HG03575 (cell line): ENCODE measurements at regions not wholly inside any gene's neighbourhood (a gene's known extent, or its start where the extent isn't known, plus 50 kb on each side); places are given as distances from the start of the nearest gene placed in this dataset.

Source experiments
- ATAC-seq: cut with Tn5 transposase; IDR thresholded peaks from one replicate; pipeline ENCODE4 v1.9.1; 2021; ENCODE audit not compliant: unreplicated experiment, insufficient number of reproducible peaks, low FRiP score; ENCODE audit errors: extremely low read depth

DNA sequence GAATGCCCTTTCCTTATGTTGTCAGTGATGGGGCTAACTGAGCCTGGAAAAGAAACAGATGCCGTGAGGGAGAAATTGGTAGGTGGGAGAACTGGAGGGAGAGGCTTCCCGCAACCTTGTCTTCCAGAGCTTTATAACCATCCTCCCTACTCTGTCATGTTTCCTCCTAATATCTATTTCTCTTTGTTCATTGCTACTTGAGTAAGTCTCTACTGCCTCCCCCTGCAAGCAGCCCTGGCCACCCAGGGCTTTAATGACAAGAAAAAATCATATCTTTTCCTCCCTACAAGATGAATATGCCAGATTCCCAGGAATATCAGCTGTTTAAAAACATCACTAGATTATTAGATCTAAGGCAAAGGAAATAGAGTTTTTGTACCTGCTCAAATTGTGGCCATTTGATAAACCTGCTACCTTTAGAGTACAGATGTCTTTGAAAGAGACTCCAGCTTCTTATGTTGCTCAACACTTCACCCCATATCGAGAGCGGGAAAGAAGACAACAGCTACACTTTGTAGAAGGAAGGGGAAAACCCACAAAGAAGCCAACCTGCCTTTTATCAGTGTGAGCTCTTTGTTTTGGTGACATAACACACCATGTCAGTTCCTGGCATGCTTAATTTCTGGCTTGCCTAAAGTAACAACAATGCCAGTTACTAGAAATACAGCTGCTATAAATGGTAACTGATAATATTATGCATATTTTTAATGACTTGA, 186.6 kb upstream of the LEF1 start:
- ATAC-seq = no peak

DNA sequence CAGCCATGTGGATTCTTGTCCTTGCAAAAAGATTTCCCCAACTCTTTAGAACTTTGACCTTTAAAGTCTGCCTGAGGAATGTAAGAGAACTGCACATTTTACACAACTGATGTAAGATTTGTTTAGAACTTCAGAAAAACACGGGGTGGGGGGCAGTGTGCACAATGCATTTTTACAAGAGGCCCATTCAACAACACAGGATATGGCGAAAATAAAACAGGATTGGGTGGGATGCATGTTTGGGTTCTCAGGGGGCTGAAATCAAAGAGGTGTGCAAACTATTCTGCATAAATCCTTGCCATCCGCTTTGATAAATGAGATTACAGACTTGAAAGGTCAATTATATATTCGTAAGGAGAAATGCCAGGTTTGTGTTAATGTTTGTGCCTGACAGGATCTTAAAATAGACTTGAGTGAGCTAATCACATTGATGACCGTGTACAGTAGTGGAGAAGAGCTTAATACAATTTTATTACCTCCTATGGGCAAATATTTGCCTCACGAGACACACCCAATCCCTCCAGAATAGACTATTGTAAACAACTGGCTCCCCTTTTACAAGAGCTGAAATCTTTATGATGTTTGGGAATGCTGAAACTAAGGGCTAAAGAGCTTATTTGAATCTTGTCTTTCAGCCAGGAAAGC, 184.1 kb upstream of the LEF1 start:
- ATAC-seq = no peak

DNA sequence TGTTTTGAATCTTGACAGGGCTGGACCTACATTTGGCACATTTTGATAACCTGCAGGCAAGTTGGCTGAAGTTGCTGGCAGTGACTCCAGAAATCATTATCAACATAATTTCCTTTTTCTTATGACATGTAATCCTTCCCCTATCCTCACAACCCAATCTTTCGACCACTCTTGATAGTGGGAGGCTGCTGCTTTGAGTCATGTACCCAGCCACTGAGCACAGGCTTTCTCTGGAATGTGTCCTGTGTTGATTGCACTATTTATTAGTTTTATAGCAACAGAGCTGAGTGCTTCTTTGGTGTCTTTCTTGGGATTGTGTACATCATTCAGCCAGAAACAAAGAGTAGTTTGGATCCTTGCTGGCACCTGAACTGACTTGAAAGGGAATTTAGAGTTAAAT, 183.1 kb upstream of the LEF1 start:
- ATAC-seq = no peak

DNA sequence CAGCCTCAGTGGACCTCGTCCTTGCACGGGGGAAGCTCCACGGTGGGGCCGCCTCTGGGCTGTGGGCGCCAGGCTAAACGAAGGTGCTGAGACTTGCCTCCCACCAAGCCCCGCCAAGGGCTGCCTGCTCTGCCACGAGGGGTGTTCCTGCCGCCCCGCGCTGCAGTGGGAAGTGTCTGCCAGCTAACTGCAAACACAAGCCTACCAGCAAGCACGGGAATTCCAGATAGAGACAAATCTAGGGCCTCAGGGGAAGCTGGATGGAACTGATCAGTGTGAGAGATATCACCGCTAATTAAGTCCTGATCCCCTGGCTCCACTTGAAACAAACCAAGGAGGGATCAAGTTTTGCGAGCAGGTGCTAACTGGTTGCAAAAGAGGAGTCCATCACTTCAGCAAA, 181.6 kb upstream of the LEF1 start:
- no peak for ATAC-seq

DNA sequence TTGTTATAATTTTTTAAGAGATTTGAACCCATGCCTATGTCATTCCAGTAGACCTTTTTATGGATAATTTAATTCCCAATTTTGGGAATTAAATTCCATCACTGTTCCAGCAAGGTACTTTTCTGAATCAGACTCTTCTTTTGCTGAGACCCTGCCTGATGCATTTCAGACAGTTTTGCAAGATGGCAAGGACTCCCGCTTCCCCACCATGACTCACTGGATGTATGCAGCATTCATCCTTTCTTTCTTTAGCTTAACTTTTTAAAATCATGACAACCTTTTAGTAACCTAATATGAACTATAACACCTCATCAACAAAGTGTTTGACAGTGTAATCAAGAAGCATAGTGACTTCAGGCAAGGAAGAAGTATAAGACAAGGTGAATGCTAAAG, 178.1 kb upstream of the LEF1 start:
- ATAC-seq = no peak

DNA sequence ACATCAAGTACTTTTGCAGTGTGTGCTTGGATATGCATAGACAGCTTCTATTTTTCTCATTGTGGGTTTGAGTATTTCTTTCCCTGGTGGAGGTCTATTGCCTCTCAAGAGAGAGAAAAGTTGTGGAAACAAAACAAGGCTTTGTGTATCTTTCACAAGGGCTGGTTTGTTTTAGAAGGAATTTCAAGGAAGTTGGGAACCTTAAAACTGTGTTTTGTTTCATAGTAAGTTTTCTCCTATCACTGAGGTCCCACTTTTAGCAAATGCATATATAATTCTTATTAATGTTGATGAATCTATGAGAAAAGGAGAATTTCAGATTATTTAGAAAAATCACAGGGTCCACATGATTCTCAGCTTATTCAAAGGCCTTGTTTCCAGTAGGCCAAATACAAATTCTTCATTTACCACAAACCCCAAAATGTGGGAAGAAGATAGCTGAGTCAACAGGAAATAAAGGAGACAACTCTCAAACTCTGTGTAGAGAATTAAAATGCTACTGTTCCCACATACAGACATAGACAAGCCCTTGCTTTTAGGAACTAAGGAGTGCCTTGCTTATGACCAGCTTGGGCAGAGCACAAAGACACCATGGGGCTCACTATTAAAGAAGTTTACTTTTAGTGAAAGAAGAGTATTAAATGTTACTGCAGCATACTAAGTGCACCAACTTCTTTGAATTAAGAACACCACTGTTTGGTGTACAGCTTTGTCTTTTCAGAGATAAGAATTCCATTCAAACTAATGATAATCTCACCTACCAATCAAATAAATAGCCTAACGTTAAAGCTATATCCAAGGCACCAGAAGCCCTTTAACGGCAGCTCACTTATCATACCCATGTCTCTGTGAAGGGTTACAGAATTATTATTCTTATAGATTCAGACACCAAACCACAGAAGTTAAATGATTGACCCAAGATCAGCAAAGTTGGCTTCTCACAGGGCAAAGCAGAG, 177.4 kb upstream of the LEF1 start:
- no peak for ATAC-seq

DNA sequence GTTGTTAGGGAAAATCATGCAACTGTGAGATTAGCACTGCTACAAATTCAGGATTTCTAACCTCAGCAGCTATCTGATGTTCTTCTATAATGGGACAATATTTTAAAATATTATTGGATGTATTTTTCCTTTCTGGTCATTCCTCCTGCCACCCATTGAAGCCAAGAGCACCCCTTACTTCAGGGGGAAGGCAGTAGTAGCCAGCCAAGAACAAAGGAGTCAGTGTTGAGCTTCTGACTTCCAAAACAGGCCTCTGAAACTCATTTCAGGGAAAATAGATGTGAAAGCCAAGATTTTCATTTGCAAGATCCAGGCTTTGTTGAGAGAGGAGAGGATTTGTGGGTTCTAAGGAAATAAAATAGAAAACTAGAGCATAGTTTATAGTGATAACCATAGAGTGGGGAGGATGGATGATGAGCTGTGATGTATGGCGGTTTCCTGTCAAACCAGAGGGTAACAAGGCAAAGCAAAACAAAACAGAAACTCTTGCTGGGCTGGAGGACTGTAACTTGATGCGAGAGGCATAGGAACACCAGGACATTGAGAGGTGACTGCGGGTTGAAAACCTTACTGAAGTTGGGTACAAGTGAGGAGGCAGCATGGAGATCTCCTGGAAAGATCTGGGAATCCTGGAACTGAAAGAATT, 173.7 kb upstream of the LEF1 start:
- no peak for ATAC-seq

DNA sequence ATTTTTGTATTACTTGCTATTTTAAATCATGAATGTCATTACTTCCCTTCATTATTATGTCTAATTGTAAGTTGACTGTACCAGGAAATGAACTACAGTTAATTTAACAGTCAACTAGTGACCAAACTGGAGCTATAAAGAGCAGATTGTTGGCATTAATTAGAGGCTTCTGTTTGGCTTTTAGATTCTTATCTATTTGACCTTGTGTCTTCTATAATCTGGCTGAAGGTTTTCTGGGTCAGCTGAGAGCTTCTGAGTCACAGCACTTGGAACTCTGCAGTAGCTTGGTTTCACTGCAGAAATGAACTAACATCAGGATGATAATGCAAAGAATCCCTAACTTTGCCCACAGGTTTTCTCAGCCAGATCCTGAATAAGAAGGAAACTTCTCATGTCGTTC, 169.2 kb upstream of the LEF1 start:
- ATAC-seq = no peak

DNA sequence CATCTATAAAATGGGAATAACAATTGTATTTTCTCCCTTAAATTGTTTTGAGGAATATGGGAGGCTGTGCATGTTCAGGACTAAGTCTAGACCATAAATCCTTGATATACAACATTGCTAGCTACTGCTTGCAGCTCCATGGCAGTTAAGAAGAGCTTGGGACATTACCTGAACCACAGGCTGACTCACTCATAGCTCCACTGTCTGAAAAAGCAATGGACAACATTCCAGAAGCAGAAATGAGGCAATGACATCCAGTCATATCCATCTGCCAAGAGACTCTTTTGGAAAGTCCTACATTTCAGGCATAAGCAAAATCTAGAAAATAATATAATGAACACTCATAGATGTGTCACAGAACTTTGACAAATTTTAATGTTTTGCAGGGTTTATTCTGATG, 167.3 kb upstream of the LEF1 start:
- no peak for ATAC-seq

DNA sequence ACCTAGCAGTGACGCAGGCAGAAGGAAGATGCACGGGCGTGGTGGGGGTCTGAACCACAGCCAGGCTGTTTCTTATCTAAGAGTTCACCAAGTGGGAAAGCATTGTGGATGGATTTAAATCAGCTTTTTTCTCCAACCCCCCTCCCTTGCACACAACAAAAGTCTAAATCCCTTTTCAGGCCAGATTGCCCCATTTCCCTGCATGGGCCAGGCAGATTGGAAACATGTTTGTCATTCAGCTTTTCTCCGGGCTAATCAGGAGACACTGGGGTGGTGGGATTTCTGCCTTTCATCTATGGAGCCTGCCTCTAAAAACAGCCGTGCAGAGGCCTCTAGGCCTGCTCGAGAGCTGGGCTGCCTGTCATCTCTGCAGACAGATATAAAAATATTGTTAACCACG, 166.3 kb upstream of the LEF1 start:
- ATAC-seq = no peak

DNA sequence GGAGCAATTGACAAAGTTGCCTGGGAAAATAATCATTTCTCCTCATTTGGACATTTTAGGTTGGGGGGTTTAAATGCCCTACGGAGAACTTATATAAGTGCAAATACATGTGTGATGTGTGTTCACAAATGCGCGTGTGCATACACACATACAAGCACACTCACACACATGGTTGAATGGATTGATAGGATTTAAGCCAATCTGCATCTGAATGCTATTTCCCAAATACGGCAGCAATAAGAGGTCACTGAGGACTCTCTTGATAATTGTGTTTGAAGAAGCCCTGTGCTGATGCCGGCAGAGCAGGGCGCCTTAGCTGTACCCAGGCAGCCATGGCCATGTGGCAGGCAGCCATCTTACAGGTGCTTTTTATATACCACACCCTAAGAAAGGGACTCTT, 165.3 kb upstream of the LEF1 start:
- no peak for ATAC-seq

DNA sequence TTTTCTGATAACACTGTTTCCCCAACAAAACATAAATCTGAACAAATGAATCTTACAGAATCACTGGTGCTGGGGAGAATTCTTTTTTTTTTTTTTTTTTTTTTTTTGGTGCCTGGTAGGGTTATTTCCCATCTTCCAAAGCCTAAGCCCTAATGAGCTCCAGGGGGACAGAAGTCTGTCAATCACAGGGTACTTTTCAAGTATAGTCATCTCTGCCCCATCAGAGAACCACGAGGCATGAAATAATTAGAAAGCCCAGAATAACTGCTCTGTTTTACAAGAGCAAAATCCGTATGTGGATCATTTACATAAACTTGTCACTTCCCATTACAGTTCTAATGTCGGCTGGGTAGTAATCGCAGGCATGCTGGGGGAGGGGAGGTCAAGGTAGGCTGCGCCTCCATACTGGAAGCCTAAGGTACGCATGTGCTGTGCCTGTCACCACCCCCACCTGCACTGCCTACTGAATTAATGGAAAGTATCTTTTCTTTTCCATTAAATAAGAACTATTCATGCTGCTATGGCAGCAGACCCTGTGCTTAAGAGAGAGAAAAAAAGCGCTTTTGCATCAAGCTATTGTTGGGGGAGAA, 164.7 kb upstream of the LEF1 start:
- ATAC-seq = no peak

DNA sequence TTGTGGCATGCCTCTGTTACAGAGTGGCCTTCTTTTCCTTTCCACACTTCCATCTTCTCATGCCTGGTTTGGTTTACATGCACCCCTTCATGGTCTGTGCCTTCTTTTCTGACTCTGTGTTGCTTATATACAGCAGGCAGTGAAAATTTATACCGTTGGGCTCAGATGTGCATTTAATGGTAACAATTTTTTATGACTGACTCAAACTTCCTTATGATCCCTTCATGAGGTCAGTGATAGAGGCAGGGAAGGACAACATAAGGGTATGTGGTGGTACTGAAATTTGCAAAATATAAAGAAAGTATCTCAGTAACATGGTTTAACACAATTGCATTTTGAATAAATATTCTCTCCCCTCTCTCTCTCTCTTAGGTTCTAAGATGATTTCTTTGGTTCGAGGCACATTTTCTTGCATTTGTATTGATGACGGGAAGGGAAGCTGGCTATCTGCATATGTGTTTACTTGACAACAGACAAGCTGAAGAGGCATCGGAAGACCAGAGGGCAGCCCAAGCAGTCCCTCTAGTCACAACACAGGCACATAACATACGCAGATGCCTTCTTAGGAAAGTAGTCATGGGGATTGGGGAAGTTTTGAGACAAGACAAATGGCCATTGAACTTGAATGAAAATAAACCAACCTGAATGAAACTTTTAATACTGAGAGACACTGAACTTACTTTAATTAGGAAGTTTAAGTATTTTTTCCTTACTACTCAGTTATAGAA, 163.3 kb upstream of the LEF1 start:
- ATAC-seq = no peak

DNA sequence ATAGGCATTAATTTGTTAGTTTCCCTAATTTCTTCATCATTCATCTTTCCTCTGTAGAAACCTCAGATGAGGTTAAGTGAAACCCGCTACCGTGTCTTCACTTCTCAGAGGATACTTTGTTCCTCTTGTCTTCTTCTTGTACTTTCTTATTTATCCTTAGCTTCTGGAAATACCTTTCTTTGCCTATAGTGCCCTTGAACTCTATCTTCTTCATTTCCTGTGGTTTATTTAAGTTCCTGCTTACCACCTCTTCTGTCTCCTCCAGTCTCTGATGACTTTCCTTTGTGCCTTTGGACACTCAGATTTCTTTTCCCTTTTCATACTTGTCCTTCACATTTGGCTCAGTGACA, 159.6 kb upstream of the LEF1 start:
- no peak for ATAC-seq

DNA sequence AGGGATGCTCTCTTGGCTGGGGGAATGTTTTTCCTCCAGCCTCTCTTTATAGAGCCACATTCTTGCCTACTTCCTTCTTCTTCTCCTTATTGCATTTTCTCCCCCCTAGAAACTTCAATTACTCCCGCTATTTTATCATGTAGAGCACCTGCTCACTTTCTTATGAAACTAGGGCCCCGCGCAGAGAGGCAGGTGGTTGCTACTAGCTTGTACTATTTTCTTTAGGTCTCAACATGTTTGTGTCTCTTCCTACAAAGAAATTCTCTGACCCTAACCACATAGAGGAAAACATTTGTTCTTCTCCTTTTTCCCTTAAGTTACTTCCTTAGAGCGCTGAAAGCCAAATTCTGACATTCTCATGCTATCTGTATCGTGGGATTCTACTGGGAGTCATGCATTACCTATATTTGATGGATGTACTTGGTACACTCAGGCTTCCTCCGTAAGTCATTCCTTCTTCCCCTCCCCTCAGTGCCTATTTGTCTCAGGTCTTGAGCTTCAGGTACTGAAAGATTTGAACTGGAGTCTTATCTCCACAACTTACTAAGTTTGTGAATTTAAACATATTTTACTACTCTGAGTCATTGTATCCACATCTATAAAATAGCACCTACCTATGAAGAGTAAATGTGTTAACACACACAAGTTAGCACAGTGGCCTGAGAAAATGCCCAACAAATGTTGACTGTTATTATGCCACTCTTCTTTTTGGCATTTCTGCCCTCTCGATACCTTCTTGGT, 159.1 kb upstream of the LEF1 start:
- no peak for ATAC-seq

DNA sequence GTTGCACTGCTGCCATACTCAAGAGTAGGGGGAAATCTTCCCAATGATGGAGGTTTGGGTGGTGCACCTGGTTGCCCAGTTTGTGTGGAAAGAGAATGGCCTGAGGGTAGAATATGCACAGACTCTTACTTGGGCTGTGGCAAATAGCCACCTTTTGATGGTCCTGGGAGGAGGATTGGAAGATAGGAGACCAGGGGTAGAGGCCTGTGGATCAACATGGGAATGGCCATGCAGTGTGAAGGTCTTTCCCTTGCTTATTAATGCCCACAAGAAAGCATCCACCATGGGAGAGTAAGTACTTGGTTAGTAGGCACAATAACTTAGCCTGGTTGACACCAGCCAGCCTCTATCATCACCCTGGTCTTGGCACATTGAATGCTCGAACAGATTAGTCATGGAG, 156.8 kb upstream of the LEF1 start:
- ATAC-seq = no peak

DNA sequence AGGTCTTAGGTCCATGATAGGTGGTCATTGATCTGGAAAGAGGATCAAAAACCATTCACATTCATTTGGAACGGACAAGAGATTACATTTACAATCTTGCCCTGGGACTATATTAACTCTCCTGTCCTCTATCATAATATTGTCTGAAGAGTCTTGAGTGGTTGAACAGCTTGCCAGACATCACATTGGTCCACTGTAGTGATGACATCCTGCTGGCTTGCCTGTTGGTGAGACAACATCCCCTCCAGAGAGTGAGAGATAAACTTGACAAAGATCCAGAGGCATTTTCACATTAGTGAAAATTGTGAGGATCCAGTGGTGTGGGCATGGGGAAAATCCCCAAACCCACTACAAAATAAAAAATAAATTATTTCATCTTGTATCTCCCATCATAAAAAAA, 155.7 kb upstream of the LEF1 start:
- no peak for ATAC-seq

DNA sequence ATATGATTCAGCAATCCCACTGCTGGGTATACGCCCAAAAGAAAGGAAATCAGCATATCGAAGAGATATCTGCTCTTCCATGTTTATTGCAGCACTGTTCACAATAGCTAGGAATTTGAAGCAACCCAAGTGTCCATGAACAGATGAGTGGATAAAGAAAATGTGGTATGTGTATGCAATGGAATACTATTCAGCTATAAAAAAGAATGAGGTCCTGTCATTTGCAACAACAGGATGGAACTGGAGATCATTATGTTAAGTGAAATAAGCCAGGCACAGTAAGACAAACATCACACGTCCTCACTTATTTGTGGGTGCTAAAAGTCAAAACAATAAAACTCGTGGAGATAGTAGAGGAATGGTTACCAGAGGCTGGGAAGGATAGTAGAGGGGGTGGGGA, 153.8 kb upstream of the LEF1 start:
- no peak for ATAC-seq
